ENCODE measurements at regions not wholly inside any gene's neighbourhood (a gene's known extent, or its start where the extent isn't known, plus 50 kb on each side); places are given as distances from the start of the nearest gene placed in this dataset.

DNA sequence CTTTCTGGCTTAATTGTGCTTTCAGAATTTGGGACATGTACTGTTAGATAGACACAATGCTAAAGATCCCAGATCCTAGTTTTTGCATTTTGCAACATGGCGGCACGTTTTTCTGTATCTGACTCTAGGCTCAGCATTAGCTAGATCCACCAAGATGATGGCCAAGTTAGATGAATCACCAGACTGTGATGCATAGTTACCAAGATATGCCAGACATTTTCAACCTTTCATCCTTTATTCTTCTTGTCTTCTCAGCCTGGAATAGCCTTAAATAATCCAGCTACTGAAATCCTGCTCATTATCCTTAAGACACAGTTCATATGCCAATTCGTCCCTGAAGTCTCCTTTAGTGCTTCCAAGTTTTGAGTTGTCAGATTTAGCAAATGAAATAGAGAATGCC lies 144.9 kb upstream of the CRY1 start:
- TF ChIP-seq, protein P1, sequence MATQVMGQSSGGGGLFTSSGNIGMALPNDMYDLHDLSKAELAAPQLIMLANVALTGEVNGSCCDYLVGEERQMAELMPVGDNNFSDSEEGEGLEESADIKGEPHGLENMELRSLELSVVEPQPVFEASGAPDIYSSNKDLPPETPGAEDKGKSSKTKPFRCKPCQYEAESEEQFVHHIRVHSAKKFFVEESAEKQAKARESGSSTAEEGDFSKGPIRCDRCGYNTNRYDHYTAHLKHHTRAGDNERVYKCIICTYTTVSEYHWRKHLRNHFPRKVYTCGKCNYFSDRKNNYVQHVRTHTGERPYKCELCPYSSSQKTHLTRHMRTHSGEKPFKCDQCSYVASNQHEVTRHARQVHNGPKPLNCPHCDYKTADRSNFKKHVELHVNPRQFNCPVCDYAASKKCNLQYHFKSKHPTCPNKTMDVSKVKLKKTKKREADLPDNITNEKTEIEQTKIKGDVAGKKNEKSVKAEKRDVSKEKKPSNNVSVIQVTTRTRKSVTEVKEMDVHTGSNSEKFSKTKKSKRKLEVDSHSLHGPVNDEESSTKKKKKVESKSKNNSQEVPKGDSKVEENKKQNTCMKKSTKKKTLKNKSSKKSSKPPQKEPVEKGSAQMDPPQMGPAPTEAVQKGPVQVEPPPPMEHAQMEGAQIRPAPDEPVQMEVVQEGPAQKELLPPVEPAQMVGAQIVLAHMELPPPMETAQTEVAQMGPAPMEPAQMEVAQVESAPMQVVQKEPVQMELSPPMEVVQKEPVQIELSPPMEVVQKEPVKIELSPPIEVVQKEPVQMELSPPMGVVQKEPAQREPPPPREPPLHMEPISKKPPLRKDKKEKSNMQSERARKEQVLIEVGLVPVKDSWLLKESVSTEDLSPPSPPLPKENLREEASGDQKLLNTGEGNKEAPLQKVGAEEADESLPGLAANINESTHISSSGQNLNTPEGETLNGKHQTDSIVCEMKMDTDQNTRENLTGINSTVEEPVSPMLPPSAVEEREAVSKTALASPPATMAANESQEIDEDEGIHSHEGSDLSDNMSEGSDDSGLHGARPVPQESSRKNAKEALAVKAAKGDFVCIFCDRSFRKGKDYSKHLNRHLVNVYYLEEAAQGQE (IDR thresholded peaks at IDR 0.05; ENCODE audit: insufficient replicate concordance, low read depth): no peak
- TF ChIP-seq SPI1 (IDR thresholded peaks at IDR 0.05; ENCODE audit: borderline replicate concordance, low read depth): no peak
- TF ChIP-seq, protein P2, sequence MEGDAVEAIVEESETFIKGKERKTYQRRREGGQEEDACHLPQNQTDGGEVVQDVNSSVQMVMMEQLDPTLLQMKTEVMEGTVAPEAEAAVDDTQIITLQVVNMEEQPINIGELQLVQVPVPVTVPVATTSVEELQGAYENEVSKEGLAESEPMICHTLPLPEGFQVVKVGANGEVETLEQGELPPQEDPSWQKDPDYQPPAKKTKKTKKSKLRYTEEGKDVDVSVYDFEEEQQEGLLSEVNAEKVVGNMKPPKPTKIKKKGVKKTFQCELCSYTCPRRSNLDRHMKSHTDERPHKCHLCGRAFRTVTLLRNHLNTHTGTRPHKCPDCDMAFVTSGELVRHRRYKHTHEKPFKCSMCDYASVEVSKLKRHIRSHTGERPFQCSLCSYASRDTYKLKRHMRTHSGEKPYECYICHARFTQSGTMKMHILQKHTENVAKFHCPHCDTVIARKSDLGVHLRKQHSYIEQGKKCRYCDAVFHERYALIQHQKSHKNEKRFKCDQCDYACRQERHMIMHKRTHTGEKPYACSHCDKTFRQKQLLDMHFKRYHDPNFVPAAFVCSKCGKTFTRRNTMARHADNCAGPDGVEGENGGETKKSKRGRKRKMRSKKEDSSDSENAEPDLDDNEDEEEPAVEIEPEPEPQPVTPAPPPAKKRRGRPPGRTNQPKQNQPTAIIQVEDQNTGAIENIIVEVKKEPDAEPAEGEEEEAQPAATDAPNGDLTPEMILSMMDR (IDR thresholded peaks at IDR 0.05; ENCODE audit: insufficient read depth, low read length): no peak
- no peak for TF ChIP-seq GABPA (IDR thresholded peaks at IDR 0.05; ENCODE audit: low read depth)
- TF ChIP-seq POLR2AphosphoS5 (IDR thresholded peaks at IDR 0.05; ENCODE audit: low read depth): no peak
- H3K4me3 ChIP-seq (replicated peaks; ENCODE audit: insufficient read depth, low read length): no peak overlapping the region
- peaks cover 8% of the 10 kb centered on the region for H3K27me3 ChIP-seq (ENCODE audit: insufficient read depth, poor library complexity, severe bottlenecking)
- no peak overlapping the region for H3K27ac ChIP-seq (replicated peaks)
- no peak for DNase-seq (ENCODE audit: low read depth in 1 of 2, low spot score in 1 of 2)

DNA sequence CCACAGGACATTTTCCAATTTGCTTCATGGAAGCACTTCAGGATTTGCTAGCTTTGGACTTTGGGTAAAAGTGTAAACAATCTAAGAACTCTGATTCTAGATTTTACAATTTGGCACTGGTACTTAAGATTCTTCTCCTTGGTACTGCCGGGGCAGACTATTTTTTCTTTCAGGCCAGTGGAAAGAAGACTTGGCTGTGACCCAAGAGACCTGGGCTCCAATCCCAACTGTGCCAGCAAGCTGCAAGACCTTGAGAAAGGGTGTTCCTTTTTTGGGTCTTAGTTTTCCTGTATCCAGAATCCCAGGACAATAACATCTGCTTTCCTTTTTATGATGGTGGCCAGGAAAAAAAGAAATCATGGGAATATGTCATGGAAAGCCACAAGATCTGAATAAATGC lies 148.1 kb upstream of the CRY1 start:
- TF ChIP-seq GABPA (IDR thresholded peaks at IDR 0.05; ENCODE audit: low read depth) (no peak), SPI1 (IDR thresholded peaks at IDR 0.05; ENCODE audit: borderline replicate concordance, low read depth) (no peak), POLR2AphosphoS5 (IDR thresholded peaks at IDR 0.05; ENCODE audit: low read depth) (no peak)
- TF ChIP-seq, protein P2 (IDR thresholded peaks at IDR 0.05; ENCODE audit: insufficient read depth, low read length): no peak
- TF ChIP-seq, protein P1 (IDR thresholded peaks at IDR 0.05; ENCODE audit: insufficient replicate concordance, low read depth): no peak
- no peak for DNase-seq (ENCODE audit: low read depth in 1 of 2, low spot score in 1 of 2)
- Histone ChIP-seq H3K27me3 (ENCODE audit: insufficient read depth, poor library complexity, severe bottlenecking) (peaks cover 11% of the 10 kb centered on the region), H3K27ac (replicated peaks) (no peak overlapping the region), H3K4me3 (replicated peaks; ENCODE audit: insufficient read depth, low read length) (no peak overlapping the region)

DNA sequence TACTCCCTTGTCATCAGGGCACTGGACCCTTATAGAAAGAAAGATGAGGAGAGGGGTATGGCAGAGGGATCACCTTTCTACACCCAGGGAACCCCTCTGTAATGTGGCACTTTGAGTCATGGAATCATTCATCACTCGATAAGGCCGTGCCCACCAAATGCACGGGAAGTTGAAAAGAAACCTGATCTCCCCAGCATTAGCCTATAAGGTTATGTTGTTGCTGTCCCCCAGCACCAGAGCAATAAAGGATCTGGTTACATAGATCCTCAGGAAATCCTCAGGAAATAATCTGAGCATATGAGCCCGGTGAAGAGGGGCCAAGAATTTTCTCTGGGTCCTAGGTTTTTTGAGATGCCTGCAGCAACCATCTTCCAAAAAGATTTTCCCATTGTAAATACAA lies 148.8 kb upstream of the CRY1 start:
- TF ChIP-seq GABPA (IDR thresholded peaks at IDR 0.05; ENCODE audit: low read depth) (no peak), SPI1 (IDR thresholded peaks at IDR 0.05; ENCODE audit: borderline replicate concordance, low read depth) (no peak)
- TF ChIP-seq, protein P2 (IDR thresholded peaks at IDR 0.05; ENCODE audit: insufficient read depth, low read length): no peak
- H3K27me3 ChIP-seq (ENCODE audit: insufficient read depth, poor library complexity, severe bottlenecking): peaks cover 11% of the 10 kb centered on the region
- no peak for DNase-seq (ENCODE audit: low read depth in 1 of 2, low spot score in 1 of 2)
- no peak overlapping the region for H3K27ac ChIP-seq (replicated peaks)
- no peak overlapping the region for H3K4me3 ChIP-seq (replicated peaks; ENCODE audit: insufficient read depth, low read length)

DNA sequence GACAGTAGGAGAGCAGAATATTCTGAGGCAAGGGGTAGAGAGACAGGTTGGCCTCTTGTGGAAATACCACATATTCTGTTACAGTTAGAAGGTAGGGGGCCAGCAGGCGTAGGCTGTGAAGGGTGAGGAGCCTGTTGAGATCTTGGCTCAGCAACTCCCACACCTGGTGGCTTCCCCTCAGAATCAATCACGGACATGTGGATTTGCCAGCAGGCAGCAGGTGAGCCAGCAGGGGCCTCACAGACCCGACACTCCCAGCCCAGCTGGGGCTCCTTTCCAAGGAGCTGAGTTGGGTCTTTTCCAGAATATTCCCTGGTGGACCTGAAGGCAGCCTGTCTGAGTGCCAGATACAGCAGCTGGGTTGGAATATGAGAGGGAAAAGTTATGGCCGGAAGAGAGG lies 150.0 kb upstream of the CRY1 start:
- Histone ChIP-seq H3K27ac (replicated peaks) (no peak overlapping the region), H3K4me3 (replicated peaks; ENCODE audit: insufficient read depth, low read length) (no peak overlapping the region), H3K27me3 (ENCODE audit: insufficient read depth, poor library complexity, severe bottlenecking) (peaks cover 11% of the 10 kb centered on the region)
- no peak for DNase-seq (ENCODE audit: low read depth in 1 of 2, low spot score in 1 of 2)
- TF ChIP-seq, protein P1 (IDR thresholded peaks at IDR 0.05; ENCODE audit: insufficient replicate concordance, low read depth): no peak
- TF ChIP-seq POLR2AphosphoS5 (IDR thresholded peaks at IDR 0.05; ENCODE audit: low read depth): no peak
- TF ChIP-seq, protein P2 (IDR thresholded peaks at IDR 0.05; ENCODE audit: insufficient read depth, low read length): no peak
- TF ChIP-seq GABPA (IDR thresholded peaks at IDR 0.05; ENCODE audit: low read depth): no peak
- no peak for TF ChIP-seq SPI1 (IDR thresholded peaks at IDR 0.05; ENCODE audit: borderline replicate concordance, low read depth)

All from HL-60 (cell line).